ENCODE measurements at regions not wholly inside any gene's neighbourhood (a gene's known extent, or its start where the extent isn't known, plus 50 kb on each side); places are given as distances from the start of the nearest gene placed in this dataset.

GRCh38 chr6:81832304-81832703 lies 79.8 kb upstream of the TENT5A start:
- H3K27ac ChIP-seq: no peak overlapping the region
- no peak overlapping the region for H3K4me3 ChIP-seq
- H3K36me3 ChIP-seq: no peaks in the 10 kb centered on the region
- peaks cover 0 to 17% (median 8%) of the 10 kb centered on the region in 4 donors for H3K4me1 ChIP-seq
- intact Hi-C loops (cut with DNase I; ENCODE audit: low total_unique reads): no loop called here
- H3K9me3 ChIP-seq: no peaks in the 10 kb centered on the region
- DNase-seq: no peak
- no peaks in the 10 kb centered on the region for H3K27me3 ChIP-seq
- no peak for TF ChIP-seq CTCF (IDR thresholded peaks at IDR 0.05)

- H3K4me1 ChIP-seq: peaks cover 0 to 17% (median 8%) of the 10 kb centered on the region in 4 donors
- H3K4me3 ChIP-seq: no peak overlapping the region
- H3K27ac ChIP-seq: no peak overlapping the region
- no peaks in the 10 kb centered on the region for H3K27me3 ChIP-seq
- intact Hi-C loops (cut with DNase I; ENCODE audit: low total_unique reads): no loop called here
- H3K9me3 ChIP-seq: no peaks in the 10 kb centered on the region
- no peak for TF ChIP-seq CTCF (IDR thresholded peaks at IDR 0.05)
- H3K36me3 ChIP-seq: no peaks in the 10 kb centered on the region
- no peak for DNase-seq
These were observed 78.8 kb upstream of the TENT5A start for GRCh38 chr6:81831274-81831673.

GRCh38 chr6:81826784-81827183 lies 74.3 kb upstream of the TENT5A start:
- Histone ChIP-seq H3K36me3 (no peaks in the 10 kb centered on the region), H3K4me1 (no peaks in the 10 kb centered on the region), H3K27ac (no peak overlapping the region), H3K27me3 (no peaks in the 10 kb centered on the region), H3K9me3 (no peaks in the 10 kb centered on the region), H3K4me3 (no peak overlapping the region)
- DNase-seq: no peak
- intact Hi-C loops (cut with DNase I; ENCODE audit: low total_unique reads): no loop called here
- no peak for TF ChIP-seq CTCF (IDR thresholded peaks at IDR 0.05)

GRCh38 chr6:81822568-81822967 lies 70.1 kb upstream of the TENT5A start:
- no peaks in the 10 kb centered on the region for H3K9me3 ChIP-seq
- no peaks in the 10 kb centered on the region for H3K4me1 ChIP-seq
- DNase-seq: no peak
- no peak overlapping the region for H3K27ac ChIP-seq
- no peaks in the 10 kb centered on the region for H3K36me3 ChIP-seq
- no peaks in the 10 kb centered on the region for H3K27me3 ChIP-seq
- H3K4me3 ChIP-seq: no peak overlapping the region
- TF ChIP-seq CTCF (IDR thresholded peaks at IDR 0.05): no peak
- intact Hi-C loops (cut with DNase I; ENCODE audit: low total_unique reads): no loop called here

GRCh38 chr6:81821449-81821848 lies 69.0 kb upstream of the TENT5A start:
- H3K27ac ChIP-seq: no peak overlapping the region
- no peaks in the 10 kb centered on the region for H3K27me3 ChIP-seq
- intact Hi-C loops (cut with DNase I; ENCODE audit: low total_unique reads): no loop called here
- no peaks in the 10 kb centered on the region for H3K4me1 ChIP-seq
- H3K36me3 ChIP-seq: no peaks in the 10 kb centered on the region
- no peak for TF ChIP-seq CTCF (IDR thresholded peaks at IDR 0.05)
- no peaks in the 10 kb centered on the region for H3K9me3 ChIP-seq
- no peak for DNase-seq
- H3K4me3 ChIP-seq: no peak overlapping the region

- no peak overlapping the region for H3K4me3 ChIP-seq
- no peak for DNase-seq
- no peaks in the 10 kb centered on the region for H3K9me3 ChIP-seq
- no peaks in the 10 kb centered on the region for H3K36me3 ChIP-seq
- H3K4me1 ChIP-seq: no peaks in the 10 kb centered on the region
- H3K27ac ChIP-seq: no peak overlapping the region
- intact Hi-C loops (cut with DNase I; ENCODE audit: low total_unique reads): no loop called here
- TF ChIP-seq CTCF (IDR thresholded peaks at IDR 0.05): no peak
- no peaks in the 10 kb centered on the region for H3K27me3 ChIP-seq
These were observed 68.5 kb upstream of the TENT5A start for GRCh38 chr6:81820980-81821379.

Measured in tibial artery (tissue), 4 donors.